T-helper 2 cell treated with Interferon-gamma antibody and Interleukin-4, amounts not matched to agents 5 μg/mL and 100 μg/mL, for 36 hours (primary cell): ENCODE measurements at regions not wholly inside any gene's neighbourhood (a gene's known extent, or its start where the extent isn't known, plus 50 kb on each side); places are given as distances from the start of the nearest gene placed in this dataset.

Source experiments
- DNase-seq: peaks from one replicate; pipeline ENCODE4 v3.0.0; 2021; ENCODE audit warnings: low spot score
- H3K27ac Mint-ChIP-seq: one replicate; pipeline ENCODE4 v1.8.0; 2021; ENCODE audit warnings: mild to moderate bottlenecking, mixed read lengths
- H3K27me3 Mint-ChIP-seq: one replicate; pipeline ENCODE4 v1.8.0; 2021; ENCODE audit warnings: low read depth, mixed read lengths
- H3K36me3 Mint-ChIP-seq: one replicate; pipeline ENCODE4 v1.8.0; 2021; ENCODE audit warnings: low read depth, mixed read lengths
- H3K4me1 Mint-ChIP-seq: one replicate; pipeline ENCODE4 v1.8.0; 2021; ENCODE audit warnings: low read depth, mixed read lengths
- H3K4me3 Mint-ChIP-seq: one replicate; pipeline ENCODE4 v1.8.0; 2022; ENCODE audit warnings: mild to moderate bottlenecking, moderate library complexity, mixed read lengths
- H3K9me3 Mint-ChIP-seq: one replicate; pipeline ENCODE4 v1.8.0; 2021; ENCODE audit warnings: mixed read lengths

DNA sequence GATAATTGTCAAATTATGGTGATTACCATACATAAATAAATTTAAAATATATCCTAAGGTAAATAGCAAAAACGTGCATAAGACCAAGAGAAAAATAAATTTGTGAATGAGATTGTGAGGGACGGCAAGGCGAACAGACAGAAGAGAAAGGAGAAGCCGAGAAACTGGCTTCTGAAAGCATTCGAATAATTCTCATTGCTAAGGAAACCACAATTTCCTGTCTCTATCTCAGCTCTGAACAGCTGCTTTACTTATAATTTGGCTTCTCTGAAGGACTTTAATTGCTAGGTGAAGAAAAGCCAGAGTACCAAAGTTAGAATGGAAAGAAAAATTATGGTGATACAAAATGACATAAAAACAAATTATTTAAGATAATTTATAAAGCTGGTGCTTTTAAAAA, 79.0 kb upstream of the RGS17 start:
- Mint-ChIP-seq H3K36me3 (no peaks in the 10 kb centered on the region), H3K9me3 (no peaks in the 10 kb centered on the region), H3K4me1 (peaks cover 8% of the 10 kb centered on the region), H3K27ac (no peak overlapping the region), H3K4me3 (no peak overlapping the region), H3K27me3 (peaks cover 7% of the 10 kb centered on the region)
- no peak for DNase-seq

DNA sequence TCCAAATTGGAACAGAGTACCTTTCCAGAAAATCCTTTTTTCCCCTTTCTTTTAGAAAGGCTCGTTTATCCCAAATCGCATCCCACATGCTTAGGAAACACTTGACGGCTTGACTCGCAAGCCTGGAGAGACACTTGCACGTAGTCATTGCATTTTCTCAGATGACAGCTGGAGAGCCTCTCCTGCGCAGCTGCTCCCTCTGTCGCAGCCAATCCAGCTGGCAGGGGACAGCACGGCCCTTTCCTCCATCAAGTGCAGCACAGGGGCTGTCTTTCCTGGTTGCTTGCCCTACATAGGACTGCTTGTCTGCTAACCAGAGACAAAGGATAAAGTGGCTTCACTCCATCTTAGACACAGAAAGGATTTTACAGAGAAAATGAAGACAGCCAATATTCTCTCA, 77.6 kb upstream of the RGS17 start:
- H3K9me3 Mint-ChIP-seq, result no peaks in the 10 kb centered on the region
- H3K4me3 Mint-ChIP-seq, result no peak overlapping the region

DNA sequence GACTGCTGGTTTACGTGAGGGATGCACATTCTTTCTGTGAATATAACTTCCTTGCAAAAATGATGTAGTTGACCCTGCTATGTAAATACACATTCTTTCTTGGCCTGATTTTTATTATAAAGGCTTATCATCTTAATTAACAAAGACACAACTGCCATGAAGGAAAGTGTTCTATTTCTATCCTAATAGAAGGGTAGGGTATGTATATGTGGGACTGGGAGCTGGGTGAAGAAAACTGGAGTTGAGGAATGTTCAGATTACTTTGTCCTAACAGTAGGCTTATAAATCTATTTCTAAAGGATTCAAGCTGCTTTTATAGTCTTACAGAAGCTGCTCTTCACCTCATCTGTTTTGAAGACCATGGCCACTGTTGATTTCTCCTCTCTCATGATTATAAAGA, 76.5 kb upstream of the RGS17 start:
- Mint-ChIP-seq H3K9me3 (no peaks in the 10 kb centered on the region), H3K4me3 (no peak overlapping the region), H3K27me3 (peaks cover 7% of the 10 kb centered on the region), H3K4me1 (peaks cover 8% of the 10 kb centered on the region), H3K36me3 (no peaks in the 10 kb centered on the region), H3K27ac (no peak overlapping the region)
- DNase-seq, result no peak

More for the DNA sequence above, 77.6 kb upstream of the RGS17 start:
- DNase-seq, result no peak
- Mint-ChIP-seq H3K4me1 (peaks cover 8% of the 10 kb centered on the region), H3K27ac (no peak overlapping the region), H3K36me3 (no peaks in the 10 kb centered on the region), H3K27me3 (peaks cover 7% of the 10 kb centered on the region)

DNA sequence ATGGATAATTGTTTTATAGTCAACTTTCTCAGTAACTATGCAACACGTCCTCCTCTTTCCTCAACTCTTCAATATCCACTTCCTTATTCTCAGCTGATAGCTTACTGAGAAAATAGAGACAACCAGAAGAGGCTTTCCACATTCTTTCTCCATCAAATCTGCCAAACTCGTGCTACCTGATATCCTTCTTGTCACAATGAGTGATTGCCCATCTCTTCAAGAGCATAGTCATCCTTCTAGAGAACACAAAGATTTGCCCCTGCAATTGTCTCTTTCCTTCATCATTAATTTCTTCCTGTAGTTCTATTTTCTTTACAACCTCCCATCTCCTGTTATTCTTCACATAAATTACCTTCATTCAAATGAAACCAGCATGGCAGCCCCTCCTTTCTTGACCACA, 75.9 kb upstream of the RGS17 start:
- H3K4me3 Mint-ChIP-seq, result no peak overlapping the region
- no peaks in the 10 kb centered on the region for H3K9me3 Mint-ChIP-seq
- no peak overlapping the region for H3K27ac Mint-ChIP-seq
- peaks cover 8% of the 10 kb centered on the region for H3K4me1 Mint-ChIP-seq
- no peak for DNase-seq
- no peaks in the 10 kb centered on the region for H3K36me3 Mint-ChIP-seq
- H3K27me3 Mint-ChIP-seq, result peaks cover 7% of the 10 kb centered on the region

DNA sequence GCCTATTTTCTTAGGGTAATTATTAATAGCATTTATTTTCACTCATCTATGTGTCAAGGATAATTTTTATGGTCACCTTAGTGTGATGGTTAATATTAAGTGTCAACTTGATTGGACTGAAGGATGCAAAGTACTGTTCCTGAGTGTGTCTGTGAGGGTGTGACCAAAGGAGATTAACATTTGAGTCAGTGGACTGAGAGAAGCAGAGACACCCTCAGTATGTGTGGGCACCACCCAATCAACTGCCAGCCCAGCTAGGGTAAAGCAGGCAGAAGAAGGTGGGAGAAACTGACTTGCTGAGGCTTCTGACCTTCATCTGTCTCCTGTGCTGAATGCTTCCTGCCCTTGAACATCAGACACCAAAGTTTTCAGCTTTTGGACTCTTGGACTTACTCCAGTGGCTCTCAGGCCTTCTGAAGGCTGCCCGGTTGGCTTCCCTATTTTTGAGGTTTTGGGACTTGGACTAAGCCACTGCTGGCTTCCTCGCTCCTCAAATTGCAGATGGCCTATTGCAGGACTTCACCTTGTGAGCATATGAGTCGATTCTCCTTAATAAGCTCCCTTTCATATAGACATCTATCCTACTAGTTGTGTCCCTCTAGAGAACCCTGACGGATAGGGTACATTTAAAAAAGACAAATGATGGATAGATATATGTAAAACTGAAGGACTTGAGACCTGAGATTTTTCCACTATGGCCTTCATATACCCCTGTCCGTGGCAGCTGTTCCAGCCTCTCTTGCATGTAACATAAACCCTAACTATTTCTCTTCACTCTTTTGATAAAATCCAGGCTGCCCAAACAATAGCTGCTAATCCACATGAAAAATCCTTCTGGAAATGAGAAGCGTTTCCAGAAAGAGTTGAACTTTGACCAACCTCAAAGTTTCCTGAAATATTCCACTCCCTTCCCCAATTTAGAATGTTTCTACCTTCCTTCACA, 62.1 kb upstream of the RGS17 start:
- H3K36me3 Mint-ChIP-seq, result no peaks in the 10 kb centered on the region

DNA sequence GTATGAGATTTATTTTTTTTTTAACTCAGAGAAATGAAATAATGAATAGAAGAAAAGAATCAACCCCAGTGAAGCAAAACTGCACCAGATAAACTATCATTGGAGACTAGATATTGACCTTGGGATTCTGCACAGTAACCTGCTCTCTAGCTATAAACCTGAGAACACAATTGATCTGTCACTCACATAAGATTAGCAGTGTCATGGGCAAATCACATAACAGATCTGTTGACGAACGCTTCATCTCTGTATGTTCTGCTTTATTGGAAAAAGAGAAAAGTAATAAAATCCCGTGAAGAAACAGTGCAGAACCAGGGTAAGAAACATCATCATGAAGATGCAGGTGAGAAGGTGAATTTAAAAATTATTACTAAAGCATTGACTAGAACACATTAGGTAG, 52.8 kb upstream of the RGS17 start:
- no peaks in the 10 kb centered on the region for H3K4me1 Mint-ChIP-seq
- no peak overlapping the region for H3K4me3 Mint-ChIP-seq
- no peaks in the 10 kb centered on the region for H3K27me3 Mint-ChIP-seq
- H3K36me3 Mint-ChIP-seq, result no peaks in the 10 kb centered on the region
- DNase-seq, result no peak
- no peaks in the 10 kb centered on the region for H3K9me3 Mint-ChIP-seq
- no peak overlapping the region for H3K27ac Mint-ChIP-seq

More for the DNA sequence above, 62.1 kb upstream of the RGS17 start:
- Mint-ChIP-seq H3K4me1 (no peaks in the 10 kb centered on the region), H3K4me3 (no peak overlapping the region), H3K27ac (no peak overlapping the region), H3K9me3 (no peaks in the 10 kb centered on the region), H3K27me3 (no peaks in the 10 kb centered on the region)
- DNase-seq, result no peak
